GM23338 (cell line): ENCODE measurements at regions not wholly inside any gene's neighbourhood (a gene's known extent, or its start where the extent isn't known, plus 50 kb on each side); places are given as distances from the start of the nearest gene placed in this dataset.

Experiments used
- ATAC-seq: fragments of 200-7000 bp; cut with Tn5 transposase; 3 replicates; pipeline ENCODE4 v1.9.1; 2020
- DNase-seq: peaks from one replicate; pipeline ENCODE4 v3.0.0-alpha.2; 2015; ENCODE audit warnings: low spot score
- H2AFZ ChIP-seq: fragments of 200-600 bp; sonication (generic); 2 replicates; pipeline ENCODE4 v1.8.0; 2016; ENCODE audit warnings: antibody characterized with exemption, mild to moderate bottlenecking, moderate library complexity
- H3F3A ChIP-seq: fragments of 200-600 bp; sonication (generic); replicated peaks from 2 replicates; pipeline ENCODE4 v1.8.0; 2017; ENCODE audit warnings: antibody characterized with exemption, mixed run types, low read depth
- H3K27ac ChIP-seq: fragments of 200-600 bp; sonication (generic); 2 replicates; pipeline ENCODE4 v1.6.1; 2016; ENCODE audit warnings: low read depth
- H3K27me3 ChIP-seq: fragments of 200-600 bp; sonication (generic); 2 replicates; pipeline ENCODE4 v1.8.0; 2016; ENCODE audit warnings: mild to moderate bottlenecking, mixed run types, moderate library complexity; ENCODE audit not compliant: insufficient read depth
- H3K36me3 ChIP-seq: fragments of 200-600 bp; sonication (generic); 2 replicates; pipeline ENCODE4 v1.8.0; 2016; ENCODE audit warnings: mild to moderate bottlenecking; ENCODE audit not compliant: insufficient read depth
- H3K4me1 ChIP-seq: fragments of 200-600 bp; sonication (generic); 2 replicates; pipeline ENCODE4 v1.8.0; 2016; ENCODE audit warnings: mild to moderate bottlenecking, moderate library complexity; ENCODE audit not compliant: insufficient read depth
- H3K4me2 ChIP-seq: fragments of 200-600 bp; sonication (generic); 2 replicates; pipeline ENCODE4 v1.7.1; 2017; ENCODE audit warnings: mixed run types
- H3K4me3 ChIP-seq: fragments of 200-600 bp; sonication (generic); 2 replicates; pipeline ENCODE4 v1.6.1; 2016; ENCODE audit warnings: mixed run types
- H3K79me2 ChIP-seq: fragments of 200-600 bp; sonication (generic); replicated peaks from 2 replicates; pipeline ENCODE4 v1.8.0; 2017; ENCODE audit warnings: mild to moderate bottlenecking; ENCODE audit not compliant: insufficient read depth
- H3K9me2 ChIP-seq: fragments of 200-600 bp; sonication (generic); 2 replicates; pipeline ENCODE4 v1.8.0; 2017; ENCODE audit not compliant: insufficient read depth
- H4K20me1 ChIP-seq: fragments of 200-600 bp; sonication (generic); replicated peaks from 2 replicates; pipeline ENCODE4 v1.8.0; 2017; ENCODE audit warnings: mild to moderate bottlenecking; ENCODE audit not compliant: insufficient read depth
- H3K27ac Mint-ChIP-seq: 2 replicates; pipeline ENCODE4 v1.8.0; 2020; ENCODE audit warnings: inconsistent platforms, mild to moderate bottlenecking, moderate library complexity, mixed read lengths
- H3K27me3 Mint-ChIP-seq: 3 replicates; pipeline ENCODE4 v1.8.0; 2022; ENCODE audit warnings: low read depth, mild to moderate bottlenecking, moderate library complexity, mixed read lengths, inconsistent platforms; ENCODE audit not compliant: insufficient read depth, poor library complexity
- H3K36me3 Mint-ChIP-seq: 3 replicates; pipeline ENCODE4 v1.8.0; 2021; ENCODE audit warnings: low read depth, mild to moderate bottlenecking, inconsistent platforms, moderate library complexity, mixed read lengths
- H3K4me1 Mint-ChIP-seq: 3 replicates; pipeline ENCODE4 v1.8.0; 2020; ENCODE audit warnings: mild to moderate bottlenecking, inconsistent platforms, mixed read lengths
- H3K4me3 Mint-ChIP-seq: 3 replicates; pipeline ENCODE4 v1.8.0; 2021; ENCODE audit warnings: moderate library complexity, mild to moderate bottlenecking, inconsistent platforms, mixed read lengths
- H3K9me3 Mint-ChIP-seq: 3 replicates; pipeline ENCODE4 v1.8.0; 2020; ENCODE audit warnings: moderate library complexity, mild to moderate bottlenecking, inconsistent platforms, mixed read lengths
- EZH2 ChIP-seq: fragments of 200-600 bp; sonication (generic); IDR thresholded peaks from one replicate; pipeline ENCODE4 v1.8.0; 2017; ENCODE audit warnings: antibody characterized with exemption, mild to moderate bottlenecking, low read depth; ENCODE audit not compliant: unreplicated experiment
- EZH2phosphoT487 ChIP-seq: fragments of 200-600 bp; sonication (generic); IDR thresholded peaks from one replicate; pipeline ENCODE4 v1.8.1; 2018; ENCODE audit warnings: antibody characterized with exemption; ENCODE audit not compliant: unreplicated experiment
- JUNB ChIP-seq: IDR thresholded peaks from one replicate; pipeline ENCODE4 v1.6.1; 2016; ENCODE audit warnings: antibody characterized with exemption; ENCODE audit not compliant: unreplicated experiment
- POLR2AphosphoS5 ChIP-seq: IDR thresholded peaks from 2 replicates; pipeline ENCODE4 v1.6.1; 2016; ENCODE audit warnings: antibody characterized with exemption, low read depth
- STAT1 ChIP-seq: IDR thresholded peaks from one replicate; pipeline ENCODE4 v1.6.1; 2016; ENCODE audit warnings: antibody characterized with exemption; ENCODE audit not compliant: unreplicated experiment
- ZNF114 ChIP-seq: fragments of 250-450 bp; sonication (Bioruptor Pico); IDR thresholded peaks from 2 replicates; pipeline ENCODE4 v1.5.0; 2020; ENCODE audit warnings: mild to moderate bottlenecking, moderate library complexity
- TF ChIP-seq, protein P1 (sequence below): IDR thresholded peaks from 2 replicates; pipeline ENCODE4 v1.6.1; 2016; ENCODE audit warnings: antibody characterized with exemption
- TF ChIP-seq, protein P2 (sequence below): fragments of 250-450 bp; sonication (Bioruptor Pico); IDR thresholded peaks from 2 replicates; pipeline ENCODE4 v1.5.0; 2020; ENCODE audit warnings: mild to moderate bottlenecking, moderate library complexity
- TF ChIP-seq, protein P3 (sequence below): IDR thresholded peaks from one replicate; pipeline ENCODE4 v1.6.1; 2018; ENCODE audit warnings: antibody characterized with exemption; ENCODE audit not compliant: unreplicated experiment
- TF ChIP-seq, protein P4 (sequence below), 2 experiments: fragments of 200-600 bp in 1 of 2; sonication (generic) in 1 of 2; conservative IDR thresholded peaks; 2 replicates each; pipeline versions ENCODE4 v1.5.1 to v1.6.1; 2016 to 2017; ENCODE audit warnings: antibody characterized with exemption in 2 of 2, low read depth in 2 of 2, mild to moderate bottlenecking in 2 of 2, moderate library complexity in 1 of 2

DNA sequence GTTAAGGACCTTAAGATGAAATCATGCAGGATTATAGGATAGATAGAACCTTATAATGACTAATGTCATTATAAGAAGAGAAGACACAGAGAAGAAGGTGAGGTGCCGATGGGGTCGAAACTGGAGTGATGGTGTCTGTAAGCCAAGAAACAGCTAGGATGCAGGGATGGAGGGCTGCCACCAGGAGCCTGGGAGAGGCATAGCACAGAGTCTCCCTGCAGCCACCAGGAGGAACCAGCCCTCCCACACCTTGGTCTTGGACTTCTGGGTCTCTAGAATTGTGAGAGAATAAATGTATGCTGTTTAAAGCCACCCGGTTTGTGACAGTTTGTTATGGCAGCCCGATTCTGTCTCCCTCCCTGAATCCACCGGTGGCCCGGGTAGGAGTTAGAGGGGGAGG, 337.2 kb upstream of the AJAP1 start:
- H3K4me3 ChIP-seq, result no peak overlapping the region
- no peak for DNase-seq
- Mint-ChIP-seq H3K4me1 (peaks cover 3% of the 10 kb centered on the region; the same call in 1 of the 3 replicates), H3K4me3 (no peak overlapping the region), H3K36me3 (peaks cover 41% of the 10 kb centered on the region), H3K9me3 (peaks cover 95% of the 10 kb centered on the region), H3K27me3 (peaks cover 7% of the 10 kb centered on the region), H3K27ac (no peak overlapping the region)
- no peaks in the 10 kb centered on the region for H4K20me1 ChIP-seq
- no peak overlapping the region for H3K4me2 ChIP-seq
- H3K36me3 ChIP-seq, result peaks cover 8% of the 10 kb centered on the region; the same call in 1 of the 2 replicates
- H3K27ac ChIP-seq, result no peak overlapping the region
- ATAC-seq, result no peak
- no peaks in the 10 kb centered on the region for H3K4me1 ChIP-seq
- no peaks in the 10 kb centered on the region for H3F3A ChIP-seq
- H3K9me2 ChIP-seq, result no peaks in the 10 kb centered on the region
- H2AFZ ChIP-seq, result no peak overlapping the region
- no peaks in the 10 kb centered on the region for H3K79me2 ChIP-seq
- TF ChIP-seq POLR2AphosphoS5, result no peak
- no peak for TF ChIP-seq ZNF114 (CRISPR knock-in tag)
- no peaks in the 10 kb centered on the region for H3K27me3 ChIP-seq

DNA sequence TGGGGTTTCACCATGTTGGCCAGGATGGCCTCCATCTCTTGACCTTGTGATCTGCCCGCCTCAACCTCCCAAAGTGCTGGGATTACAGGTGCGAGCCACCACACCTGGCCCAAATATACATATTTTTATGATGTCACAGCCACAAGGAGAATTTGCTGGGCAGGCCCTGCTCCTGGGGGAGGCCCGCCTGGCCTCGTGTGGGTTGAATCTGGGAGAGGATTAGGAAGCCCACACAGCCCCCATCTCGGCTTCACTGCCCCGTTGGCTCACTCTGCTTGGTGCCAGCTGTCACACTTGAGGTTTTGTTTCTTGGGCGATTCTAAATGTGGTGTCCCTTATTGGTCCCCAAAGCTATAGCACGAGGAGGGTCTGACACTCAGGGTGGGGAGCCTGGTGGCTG, 335.7 kb upstream of the AJAP1 start:
- no peak overlapping the region for H2AFZ ChIP-seq
- no peak overlapping the region for H3K27ac Mint-ChIP-seq
- H3K36me3 ChIP-seq, result no peaks in the 10 kb centered on the region
- H3K27ac ChIP-seq, result no peak overlapping the region
- no peaks in the 10 kb centered on the region for H3K9me2 ChIP-seq
- H4K20me1 ChIP-seq, result no peaks in the 10 kb centered on the region
- peaks cover 7% of the 10 kb centered on the region for H3K27me3 Mint-ChIP-seq
- no peak overlapping the region for H3K4me3 Mint-ChIP-seq
- no peak overlapping the region for H3K4me3 ChIP-seq
- no peaks in the 10 kb centered on the region for H3K79me2 ChIP-seq
- no peak for DNase-seq
- H3K27me3 ChIP-seq, result no peaks in the 10 kb centered on the region
- H3K9me3 Mint-ChIP-seq, result peaks cover 96% of the 10 kb centered on the region
- peaks cover 39% of the 10 kb centered on the region for H3K36me3 Mint-ChIP-seq
- H3K4me2 ChIP-seq, result no peak overlapping the region
- H3F3A ChIP-seq, result no peaks in the 10 kb centered on the region
- no peaks in the 10 kb centered on the region for H3K4me1 ChIP-seq
- peaks cover 3% of the 10 kb centered on the region; the same call in 1 of the 3 replicates for H3K4me1 Mint-ChIP-seq
- no peak for ATAC-seq
- TF ChIP-seq ZNF114 (CRISPR knock-in tag) (no peak), STAT1 (no peak), JUNB (no peak), EZH2 (no peak), EZH2phosphoT487 (no peak)
- TF ChIP-seq, protein P1, sequence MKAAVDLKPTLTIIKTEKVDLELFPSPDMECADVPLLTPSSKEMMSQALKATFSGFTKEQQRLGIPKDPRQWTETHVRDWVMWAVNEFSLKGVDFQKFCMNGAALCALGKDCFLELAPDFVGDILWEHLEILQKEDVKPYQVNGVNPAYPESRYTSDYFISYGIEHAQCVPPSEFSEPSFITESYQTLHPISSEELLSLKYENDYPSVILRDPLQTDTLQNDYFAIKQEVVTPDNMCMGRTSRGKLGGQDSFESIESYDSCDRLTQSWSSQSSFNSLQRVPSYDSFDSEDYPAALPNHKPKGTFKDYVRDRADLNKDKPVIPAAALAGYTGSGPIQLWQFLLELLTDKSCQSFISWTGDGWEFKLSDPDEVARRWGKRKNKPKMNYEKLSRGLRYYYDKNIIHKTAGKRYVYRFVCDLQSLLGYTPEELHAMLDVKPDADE, result no peak
- TF ChIP-seq, protein P2, sequence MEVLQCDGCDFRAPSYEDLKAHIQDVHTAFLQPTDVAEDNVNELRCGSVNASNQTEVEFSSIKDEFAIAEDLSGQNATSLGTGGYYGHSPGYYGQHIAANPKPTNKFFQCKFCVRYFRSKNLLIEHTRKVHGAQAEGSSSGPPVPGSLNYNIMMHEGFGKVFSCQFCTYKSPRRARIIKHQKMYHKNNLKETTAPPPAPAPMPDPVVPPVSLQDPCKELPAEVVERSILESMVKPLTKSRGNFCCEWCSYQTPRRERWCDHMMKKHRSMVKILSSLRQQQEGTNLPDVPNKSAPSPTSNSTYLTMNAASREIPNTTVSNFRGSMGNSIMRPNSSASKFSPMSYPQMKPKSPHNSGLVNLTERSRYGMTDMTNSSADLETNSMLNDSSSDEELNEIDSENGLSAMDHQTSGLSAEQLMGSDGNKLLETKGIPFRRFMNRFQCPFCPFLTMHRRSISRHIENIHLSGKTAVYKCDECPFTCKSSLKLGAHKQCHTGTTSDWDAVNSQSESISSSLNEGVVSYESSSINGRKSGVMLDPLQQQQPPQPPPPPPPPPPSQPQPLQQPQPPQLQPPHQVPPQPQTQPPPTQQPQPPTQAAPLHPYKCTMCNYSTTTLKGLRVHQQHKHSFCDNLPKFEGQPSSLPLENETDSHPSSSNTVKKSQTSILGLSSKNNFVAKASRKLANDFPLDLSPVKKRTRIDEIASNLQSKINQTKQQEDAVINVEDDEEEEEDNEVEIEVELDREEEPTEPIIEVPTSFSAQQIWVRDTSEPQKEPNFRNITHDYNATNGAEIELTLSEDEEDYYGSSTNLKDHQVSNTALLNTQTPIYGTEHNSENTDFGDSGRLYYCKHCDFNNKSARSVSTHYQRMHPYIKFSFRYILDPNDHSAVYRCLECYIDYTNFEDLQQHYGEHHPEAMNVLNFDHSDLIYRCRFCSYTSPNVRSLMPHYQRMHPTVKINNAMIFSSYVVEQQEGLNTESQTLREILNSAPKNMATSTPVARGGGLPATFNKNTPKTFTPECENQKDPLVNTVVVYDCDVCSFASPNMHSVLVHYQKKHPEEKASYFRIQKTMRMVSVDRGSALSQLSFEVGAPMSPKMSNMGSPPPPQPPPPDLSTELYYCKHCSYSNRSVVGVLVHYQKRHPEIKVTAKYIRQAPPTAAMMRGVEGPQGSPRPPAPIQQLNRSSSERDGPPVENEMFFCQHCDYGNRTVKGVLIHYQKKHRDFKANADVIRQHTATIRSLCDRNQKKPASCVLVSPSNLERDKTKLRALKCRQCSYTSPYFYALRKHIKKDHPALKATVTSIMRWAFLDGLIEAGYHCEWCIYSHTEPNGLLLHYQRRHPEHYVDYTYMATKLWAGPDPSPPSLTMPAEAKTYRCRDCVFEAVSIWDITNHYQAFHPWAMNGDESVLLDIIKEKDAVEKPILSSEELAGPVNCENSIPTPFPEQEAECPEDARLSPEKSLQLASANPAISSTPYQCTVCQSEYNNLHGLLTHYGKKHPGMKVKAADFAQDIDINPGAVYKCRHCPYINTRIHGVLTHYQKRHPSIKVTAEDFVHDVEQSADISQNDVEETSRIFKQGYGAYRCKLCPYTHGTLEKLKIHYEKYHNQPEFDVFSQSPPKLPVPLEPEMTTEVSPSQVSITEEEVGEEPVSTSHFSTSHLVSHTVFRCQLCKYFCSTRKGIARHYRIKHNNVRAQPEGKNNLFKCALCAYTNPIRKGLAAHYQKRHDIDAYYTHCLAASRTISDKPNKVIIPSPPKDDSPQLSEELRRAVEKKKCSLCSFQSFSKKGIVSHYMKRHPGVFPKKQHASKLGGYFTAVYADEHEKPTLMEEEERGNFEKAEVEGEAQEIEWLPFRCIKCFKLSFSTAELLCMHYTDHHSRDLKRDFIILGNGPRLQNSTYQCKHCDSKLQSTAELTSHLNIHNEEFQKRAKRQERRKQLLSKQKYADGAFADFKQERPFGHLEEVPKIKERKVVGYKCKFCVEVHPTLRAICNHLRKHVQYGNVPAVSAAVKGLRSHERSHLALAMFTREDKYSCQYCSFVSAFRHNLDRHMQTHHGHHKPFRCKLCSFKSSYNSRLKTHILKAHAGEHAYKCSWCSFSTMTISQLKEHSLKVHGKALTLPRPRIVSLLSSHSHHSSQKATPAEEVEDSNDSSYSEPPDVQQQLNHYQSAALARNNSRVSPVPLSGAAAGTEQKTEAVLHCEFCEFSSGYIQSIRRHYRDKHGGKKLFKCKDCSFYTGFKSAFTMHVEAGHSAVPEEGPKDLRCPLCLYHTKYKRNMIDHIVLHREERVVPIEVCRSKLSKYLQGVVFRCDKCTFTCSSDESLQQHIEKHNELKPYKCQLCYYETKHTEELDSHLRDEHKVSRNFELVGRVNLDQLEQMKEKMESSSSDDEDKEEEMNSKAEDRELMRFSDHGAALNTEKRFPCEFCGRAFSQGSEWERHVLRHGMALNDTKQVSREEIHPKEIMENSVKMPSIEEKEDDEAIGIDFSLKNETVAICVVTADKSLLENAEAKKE, result no peak
- TF ChIP-seq, protein P3, sequence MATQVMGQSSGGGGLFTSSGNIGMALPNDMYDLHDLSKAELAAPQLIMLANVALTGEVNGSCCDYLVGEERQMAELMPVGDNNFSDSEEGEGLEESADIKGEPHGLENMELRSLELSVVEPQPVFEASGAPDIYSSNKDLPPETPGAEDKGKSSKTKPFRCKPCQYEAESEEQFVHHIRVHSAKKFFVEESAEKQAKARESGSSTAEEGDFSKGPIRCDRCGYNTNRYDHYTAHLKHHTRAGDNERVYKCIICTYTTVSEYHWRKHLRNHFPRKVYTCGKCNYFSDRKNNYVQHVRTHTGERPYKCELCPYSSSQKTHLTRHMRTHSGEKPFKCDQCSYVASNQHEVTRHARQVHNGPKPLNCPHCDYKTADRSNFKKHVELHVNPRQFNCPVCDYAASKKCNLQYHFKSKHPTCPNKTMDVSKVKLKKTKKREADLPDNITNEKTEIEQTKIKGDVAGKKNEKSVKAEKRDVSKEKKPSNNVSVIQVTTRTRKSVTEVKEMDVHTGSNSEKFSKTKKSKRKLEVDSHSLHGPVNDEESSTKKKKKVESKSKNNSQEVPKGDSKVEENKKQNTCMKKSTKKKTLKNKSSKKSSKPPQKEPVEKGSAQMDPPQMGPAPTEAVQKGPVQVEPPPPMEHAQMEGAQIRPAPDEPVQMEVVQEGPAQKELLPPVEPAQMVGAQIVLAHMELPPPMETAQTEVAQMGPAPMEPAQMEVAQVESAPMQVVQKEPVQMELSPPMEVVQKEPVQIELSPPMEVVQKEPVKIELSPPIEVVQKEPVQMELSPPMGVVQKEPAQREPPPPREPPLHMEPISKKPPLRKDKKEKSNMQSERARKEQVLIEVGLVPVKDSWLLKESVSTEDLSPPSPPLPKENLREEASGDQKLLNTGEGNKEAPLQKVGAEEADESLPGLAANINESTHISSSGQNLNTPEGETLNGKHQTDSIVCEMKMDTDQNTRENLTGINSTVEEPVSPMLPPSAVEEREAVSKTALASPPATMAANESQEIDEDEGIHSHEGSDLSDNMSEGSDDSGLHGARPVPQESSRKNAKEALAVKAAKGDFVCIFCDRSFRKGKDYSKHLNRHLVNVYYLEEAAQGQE, result no peak
- TF ChIP-seq, protein P4, sequence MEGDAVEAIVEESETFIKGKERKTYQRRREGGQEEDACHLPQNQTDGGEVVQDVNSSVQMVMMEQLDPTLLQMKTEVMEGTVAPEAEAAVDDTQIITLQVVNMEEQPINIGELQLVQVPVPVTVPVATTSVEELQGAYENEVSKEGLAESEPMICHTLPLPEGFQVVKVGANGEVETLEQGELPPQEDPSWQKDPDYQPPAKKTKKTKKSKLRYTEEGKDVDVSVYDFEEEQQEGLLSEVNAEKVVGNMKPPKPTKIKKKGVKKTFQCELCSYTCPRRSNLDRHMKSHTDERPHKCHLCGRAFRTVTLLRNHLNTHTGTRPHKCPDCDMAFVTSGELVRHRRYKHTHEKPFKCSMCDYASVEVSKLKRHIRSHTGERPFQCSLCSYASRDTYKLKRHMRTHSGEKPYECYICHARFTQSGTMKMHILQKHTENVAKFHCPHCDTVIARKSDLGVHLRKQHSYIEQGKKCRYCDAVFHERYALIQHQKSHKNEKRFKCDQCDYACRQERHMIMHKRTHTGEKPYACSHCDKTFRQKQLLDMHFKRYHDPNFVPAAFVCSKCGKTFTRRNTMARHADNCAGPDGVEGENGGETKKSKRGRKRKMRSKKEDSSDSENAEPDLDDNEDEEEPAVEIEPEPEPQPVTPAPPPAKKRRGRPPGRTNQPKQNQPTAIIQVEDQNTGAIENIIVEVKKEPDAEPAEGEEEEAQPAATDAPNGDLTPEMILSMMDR (conservative IDR thresholded peaks at IDR 0.05; ENCODE audit: low read depth in 2 of 2), result no peak
